SK-N-MC (cell line): ENCODE measurements at regions not wholly inside any gene's neighbourhood (a gene's known extent, or its start where the extent isn't known, plus 50 kb on each side); places are given as distances from the start of the nearest gene placed in this dataset.

Experiments
- DNase-seq: peaks from one replicate; pipeline ENCODE4 v3.0.0-alpha.2; 2011; ENCODE audit warnings: low read depth, low spot score
- H3K27ac ChIP-seq: fragments of 200-600 bp; sonication (generic); 2 replicates; pipeline ENCODE4 v1.5.1; 2016; ENCODE audit warnings: mixed run types
- H3K36me3 ChIP-seq: fragments of 200-600 bp; sonication (generic); 2 replicates; pipeline ENCODE4 v1.6.1; 2017; ENCODE audit warnings: antibody characterized with exemption, low read length, mixed read lengths; ENCODE audit not compliant: insufficient read depth
- H3K4me3 ChIP-seq: fragments of 200-600 bp; sonication (generic); 2 replicates; pipeline ENCODE4 v1.5.1; 2016
- H3K9ac ChIP-seq: fragments of 200-600 bp; sonication (generic); 2 replicates; pipeline ENCODE4 v1.8.0; 2017; ENCODE audit warnings: mixed run types, mixed read lengths; ENCODE audit not compliant: insufficient read length
- H3K9me3 ChIP-seq: fragments of 200-600 bp; sonication (generic); 2 replicates; pipeline ENCODE4 v1.6.1; 2017; ENCODE audit warnings: low read depth, mild to moderate bottlenecking, antibody characterized with exemption, low read length, moderate library complexity, mixed read lengths
- EZH2 ChIP-seq: fragments of 200-600 bp; sonication (generic); IDR thresholded peaks from one replicate; pipeline ENCODE4 v1.6.1; 2017; ENCODE audit warnings: antibody characterized with exemption
- FOXP2 ChIP-seq: optimal IDR thresholded peaks from 2 replicates; pipeline ENCODE3; 2011; ENCODE audit warnings: mild to moderate bottlenecking, moderate library complexity; ENCODE audit not compliant: insufficient read depth; ENCODE audit errors: extremely low read length, control extremely low read depth
- POLR2AphosphoS5 ChIP-seq: IDR thresholded peaks from 2 replicates; pipeline ENCODE4 v1.6.1; 2012; ENCODE audit warnings: mild to moderate bottlenecking, low read depth, low read length, borderline replicate concordance

DNA sequence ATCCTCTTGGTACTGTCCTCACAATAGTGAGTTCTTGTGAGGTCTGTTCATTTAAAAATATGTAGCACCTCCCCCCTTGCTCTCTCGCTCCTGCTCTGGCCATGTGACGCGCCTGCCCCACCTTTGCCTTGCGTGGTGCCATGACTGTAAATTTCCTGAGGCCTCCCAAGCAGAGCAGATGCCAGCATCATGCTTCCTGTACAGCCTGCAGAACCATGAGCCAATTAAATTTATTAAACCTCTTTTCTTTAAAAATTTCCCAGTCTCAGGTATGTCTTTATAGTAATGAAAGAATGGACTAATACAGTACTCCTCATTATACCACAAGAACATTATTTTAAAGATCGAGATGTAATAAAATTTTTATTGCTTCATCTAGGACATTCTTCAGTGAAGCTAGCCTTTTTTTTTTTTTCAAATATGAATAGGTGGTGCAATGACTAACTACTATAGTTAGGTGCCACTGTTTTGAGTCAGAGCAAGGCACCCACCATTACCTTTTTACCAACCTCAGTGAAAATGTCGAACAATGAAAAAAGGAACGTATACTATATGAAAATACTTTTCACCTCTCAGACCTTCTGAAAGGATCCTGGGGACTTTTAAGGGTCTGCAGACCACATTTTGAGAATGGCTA, 191.1 kb upstream of the SGK1 start:
- no peak overlapping the region for H3K4me3 ChIP-seq
- DNase-seq = no peak
- no peaks in the 10 kb centered on the region for H3K36me3 ChIP-seq
- H3K9ac ChIP-seq = no peak overlapping the region
- no peak for TF ChIP-seq FOXP2
- no peak for TF ChIP-seq POLR2AphosphoS5
- TF ChIP-seq EZH2 = no peak
- H3K27ac ChIP-seq = no peak overlapping the region
- H3K9me3 ChIP-seq = no peaks in the 10 kb centered on the region

DNA sequence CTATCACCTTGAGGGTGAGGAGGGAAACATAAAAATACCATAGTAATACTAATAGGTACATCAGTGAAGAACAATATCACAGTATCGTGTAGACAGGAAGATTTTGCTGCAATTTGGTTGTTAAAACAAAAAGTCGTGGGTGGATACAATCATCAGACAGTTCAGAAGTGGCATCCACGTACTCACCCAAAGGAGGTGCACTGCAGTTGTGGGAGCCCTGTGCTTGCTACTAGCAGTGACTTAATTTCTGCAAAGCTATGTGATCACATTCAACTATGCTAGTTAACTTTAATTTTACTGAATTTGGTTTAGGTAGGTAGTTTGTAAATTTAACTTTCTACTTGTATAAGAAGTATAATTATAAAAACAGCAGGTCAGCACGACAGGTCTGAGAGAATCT, 188.2 kb upstream of the SGK1 start:
- no peaks in the 10 kb centered on the region for H3K36me3 ChIP-seq
- H3K9me3 ChIP-seq = no peaks in the 10 kb centered on the region
- no peak overlapping the region for H3K27ac ChIP-seq
- no peak overlapping the region for H3K4me3 ChIP-seq
- DNase-seq = no peak
- TF ChIP-seq FOXP2 (no peak), EZH2 (no peak), POLR2AphosphoS5 (no peak)
- no peak overlapping the region for H3K9ac ChIP-seq

DNA sequence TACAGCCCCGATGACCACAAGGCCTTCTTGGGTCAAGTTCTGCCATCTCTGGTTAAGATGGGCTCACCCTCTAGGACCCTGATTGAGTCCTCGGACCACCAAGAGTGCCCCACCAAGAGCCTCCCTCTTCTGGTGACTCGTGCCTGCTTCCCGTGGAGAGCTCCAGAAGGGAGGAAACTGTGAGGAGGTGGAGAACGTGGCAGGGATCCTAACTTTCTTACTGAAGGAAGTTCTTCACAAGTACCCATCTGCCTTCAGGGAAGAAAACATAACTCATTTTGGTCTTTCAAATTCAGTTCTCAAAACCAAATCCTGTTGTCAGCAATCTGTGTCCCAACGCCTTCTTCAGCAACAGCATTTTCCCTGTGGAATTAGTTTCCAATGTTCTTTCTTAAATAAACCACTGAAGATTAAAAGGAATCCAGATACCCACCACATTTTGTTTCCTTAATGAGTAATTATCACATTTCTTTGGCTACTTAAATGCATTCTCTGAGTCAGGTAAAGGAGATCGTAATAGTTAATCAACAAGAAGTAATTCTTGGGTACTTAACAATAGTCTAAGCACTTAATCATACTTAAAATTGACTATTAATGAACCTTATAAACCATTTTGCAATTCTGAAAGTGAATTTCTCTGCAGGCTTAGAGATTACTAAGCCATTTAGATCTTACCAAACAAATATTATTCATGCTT, 185.8 kb upstream of the SGK1 start:
- peak; percentile 94 for DNase-seq
- Histone ChIP-seq H3K27ac (peak overlapping the region; percentile 78), H3K36me3 (no peaks in the 10 kb centered on the region), H3K9ac (peak overlapping the region; percentile 13), H3K9me3 (no peaks in the 10 kb centered on the region), H3K4me3 (peak overlapping the region; percentile 49)
- no peak for TF ChIP-seq EZH2
- TF ChIP-seq POLR2AphosphoS5 = peak; percentile 26; the same call in 1 of the 2 replicates

DNA sequence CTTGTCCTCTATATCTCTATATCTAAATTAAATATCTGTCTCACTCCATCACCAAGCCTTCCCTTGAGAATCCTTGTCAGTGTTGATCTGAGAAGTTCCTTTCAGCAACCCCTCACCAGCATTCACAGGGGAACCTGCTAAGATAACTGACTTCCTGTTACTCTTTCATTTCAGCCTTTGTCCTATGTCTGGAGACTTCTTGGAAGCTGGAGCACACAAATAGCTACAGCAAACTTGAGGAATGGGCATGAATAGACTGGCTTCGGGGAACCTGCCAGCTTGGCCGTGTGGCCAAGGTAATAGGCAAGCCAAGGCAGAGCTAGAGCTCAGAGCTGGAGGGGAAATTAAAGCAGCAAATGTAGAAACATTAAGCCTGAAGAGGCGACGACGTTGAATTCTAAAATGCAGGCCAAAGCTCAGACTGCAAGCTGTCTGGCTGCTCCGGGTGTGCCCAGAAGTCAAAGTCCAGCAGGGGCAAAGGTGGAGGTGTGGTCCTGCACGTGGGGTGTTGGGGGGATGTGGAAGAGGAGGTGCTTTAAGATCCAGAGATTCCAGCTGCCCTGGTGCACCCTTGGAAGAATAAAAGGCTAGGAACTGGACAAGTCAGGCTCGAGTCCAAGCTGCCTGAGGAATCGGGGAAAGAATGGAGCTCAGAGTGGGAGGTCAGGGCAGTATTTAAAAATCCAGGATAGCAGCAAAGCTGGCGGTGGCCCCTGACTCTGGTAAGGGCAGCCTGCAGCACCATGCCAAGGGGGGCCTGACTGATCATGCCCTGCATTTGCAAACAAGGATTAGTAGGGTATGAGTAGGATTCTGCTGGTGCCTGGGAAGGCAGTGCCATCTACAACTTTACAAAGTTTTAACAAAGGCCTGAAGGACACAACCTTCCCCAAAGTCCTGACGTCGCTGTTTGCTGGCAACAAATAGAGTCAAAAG, 185.0 kb upstream of the SGK1 start:
- Histone ChIP-seq H3K36me3 (no peaks in the 10 kb centered on the region), H3K9me3 (no peaks in the 10 kb centered on the region), H3K9ac (no peak overlapping the region), H3K27ac (no peak overlapping the region), H3K4me3 (0 out of 2 replicates have a peak overlapping the region, but pooled peaks have one; percentile 49)
- DNase-seq = no peak
- no peak for TF ChIP-seq POLR2AphosphoS5
- no peak for TF ChIP-seq EZH2
- TF ChIP-seq FOXP2 = no peak

DNA sequence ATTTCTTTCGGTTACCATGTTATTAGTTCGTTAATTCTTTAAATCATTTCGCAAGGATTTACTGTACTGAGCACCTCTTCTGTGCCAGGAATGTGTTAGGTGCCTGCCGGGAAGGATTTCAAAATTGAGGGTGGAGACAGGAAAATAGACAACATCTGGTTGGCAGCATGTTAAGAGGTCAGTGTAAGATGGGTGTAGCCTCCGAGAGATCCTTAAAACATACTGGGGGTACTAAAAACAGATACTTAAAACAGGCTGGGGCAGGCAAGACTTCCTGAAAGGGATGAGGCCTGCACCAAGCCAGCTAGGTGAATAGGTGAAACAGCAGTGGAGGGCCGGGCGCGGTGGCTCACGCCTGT, 178.0 kb upstream of the SGK1 start:
- Histone ChIP-seq H3K9me3 (no peaks in the 10 kb centered on the region), H3K27ac (no peak overlapping the region), H3K9ac (no peak overlapping the region), H3K36me3 (no peaks in the 10 kb centered on the region), H3K4me3 (no peak overlapping the region)
- TF ChIP-seq EZH2 (no peak), POLR2AphosphoS5 (no peak), FOXP2 (no peak)
- no peak for DNase-seq

DNA sequence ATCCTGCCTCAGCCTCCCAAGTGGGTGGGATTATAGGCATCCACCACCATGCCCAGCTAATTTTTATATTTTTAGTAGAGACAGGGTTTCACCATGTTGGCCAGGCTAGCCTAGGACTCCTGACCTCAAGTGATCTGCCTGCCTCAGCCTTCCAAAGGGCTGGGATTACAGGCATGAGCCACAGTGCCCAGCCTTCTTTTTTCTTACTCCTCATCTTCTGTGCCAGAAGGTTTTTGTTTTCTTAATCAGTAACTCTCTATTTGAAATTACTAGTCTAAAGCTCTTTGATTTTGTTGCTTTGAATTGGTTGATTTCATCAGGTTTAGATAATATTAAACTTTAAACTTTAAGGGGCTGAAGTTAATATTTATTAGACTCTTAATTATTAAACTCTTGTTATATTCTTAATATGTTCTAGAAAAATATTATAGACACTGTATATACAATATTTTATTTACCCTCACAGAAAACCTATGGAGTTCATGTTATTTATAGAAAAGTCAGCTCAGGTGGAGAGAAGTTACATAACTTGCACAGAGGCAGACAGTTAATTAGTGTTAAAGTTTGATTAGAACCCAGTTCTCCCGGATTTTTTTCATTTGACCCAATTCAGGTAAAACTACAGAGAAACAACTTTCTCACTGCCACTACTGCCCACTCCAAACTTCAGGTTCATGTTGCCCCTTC, 177.4 kb upstream of the SGK1 start:
- DNase-seq = no peak
- Histone ChIP-seq H3K9me3 (no peaks in the 10 kb centered on the region), H3K36me3 (no peaks in the 10 kb centered on the region), H3K27ac (no peak overlapping the region), H3K4me3 (no peak overlapping the region), H3K9ac (no peak overlapping the region)
- TF ChIP-seq FOXP2 (no peak), EZH2 (no peak), POLR2AphosphoS5 (no peak)

DNA sequence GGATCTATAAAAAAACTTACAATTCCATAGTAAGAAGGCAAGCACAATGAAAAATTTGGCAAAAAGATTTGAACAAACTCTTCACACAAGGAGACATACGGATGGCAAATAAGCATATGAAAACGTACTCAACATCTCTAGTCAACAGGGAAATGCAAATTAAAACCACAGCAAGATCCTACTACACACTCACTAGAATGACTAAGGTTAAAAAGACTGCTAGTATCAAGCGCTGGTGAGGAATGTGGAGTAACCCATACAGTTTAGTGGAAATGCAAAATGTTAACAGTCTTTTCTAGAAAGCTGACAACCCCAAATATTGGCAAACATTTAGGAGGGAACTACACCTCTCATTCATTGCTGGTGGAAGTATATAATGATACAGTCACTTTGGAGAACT, 175.9 kb upstream of the SGK1 start:
- TF ChIP-seq EZH2 (no peak), FOXP2 (no peak), POLR2AphosphoS5 (no peak)
- Histone ChIP-seq H3K9me3 (no peaks in the 10 kb centered on the region), H3K27ac (no peak overlapping the region), H3K4me3 (no peak overlapping the region), H3K9ac (no peak overlapping the region), H3K36me3 (no peaks in the 10 kb centered on the region)
- DNase-seq = no peak

DNA sequence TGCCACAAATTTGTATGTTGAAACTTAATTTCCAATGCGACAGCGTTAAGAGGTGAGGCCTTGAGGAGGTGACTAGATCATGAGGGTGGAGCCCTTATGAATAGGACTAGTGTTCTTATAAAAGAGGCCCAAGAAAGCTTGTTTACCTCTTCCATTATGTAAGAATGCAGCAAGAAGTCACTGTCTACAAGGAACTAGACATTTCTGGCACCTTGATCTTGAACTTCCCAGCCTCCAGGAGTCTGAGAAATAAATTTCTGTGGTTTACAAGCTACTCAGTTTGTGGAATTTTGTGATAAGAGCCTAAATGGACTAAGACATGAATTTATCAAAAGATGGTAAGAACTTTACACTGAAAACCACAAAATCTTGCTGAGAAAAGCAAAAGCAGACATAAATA, 173.6 kb upstream of the SGK1 start:
- Histone ChIP-seq H3K27ac (0 out of 2 replicates have a peak overlapping the region, but pooled peaks have one; percentile 27), H3K9me3 (no peaks in the 10 kb centered on the region), H3K4me3 (no peak overlapping the region), H3K36me3 (no peaks in the 10 kb centered on the region), H3K9ac (no peak overlapping the region)
- DNase-seq = peak; percentile 18
- TF ChIP-seq FOXP2 (no peak), EZH2 (no peak), POLR2AphosphoS5 (no peak)
